ENCODE measurements at regions not wholly inside any gene's neighbourhood (a gene's known extent, or its start where the extent isn't known, plus 50 kb on each side); places are given as distances from the start of the nearest gene placed in this dataset.

- Mint-ChIP-seq H3K36me3 (no peaks in the 10 kb centered on the region), H3K27ac (no peak overlapping the region), H3K9me3 (no peaks in the 10 kb centered on the region), H3K4me3 (no peak overlapping the region), H3K4me1 (peaks cover 9% of the 10 kb centered on the region; the same call in 1 of the 2 replicates), H3K27me3 (ENCODE audit: low read depth) (peaks cover 14% of the 10 kb centered on the region)
- POLR2A ChIA-PET = no interaction called here
- DNase-seq (ENCODE audit: low spot score) (no peak), ATAC-seq (no peak)
- CTCF ChIA-PET = interaction anchor here (0.5 to 1.3 kb wide), 3 partner anchors 10 to 17 kb away, joined by 3 to 6 read pairs (median 3); no protein-coding TSS in a partner anchor
- TF ChIP-seq MYBL2 (CRISPR knock-in tag; IDR thresholded peaks at IDR 0.05) (no peak), TCF7 (CRISPR knock-in tag; IDR thresholded peaks at IDR 0.05; ENCODE audit: low read depth) (no peak), CREM (CRISPR knock-in tag; IDR thresholded peaks at IDR 0.05) (no peak), NR3C1 (CRISPR knock-in tag; conservative IDR thresholded peaks at IDR 0.05; ENCODE audit: low read depth) (no peak)
These were observed 161.6 kb upstream of the SYN3 start for GRCh38 chr22:33219648-33220384.

GRCh38 chr22:33213383-33214075 is 155.3 kb upstream of the SYN3 start:
- Mint-ChIP-seq H3K9me3 (no peaks in the 10 kb centered on the region), H3K36me3 (no peaks in the 10 kb centered on the region), H3K27ac (no peak overlapping the region), H3K4me1 (no peaks in the 10 kb centered on the region), H3K27me3 (ENCODE audit: low read depth) (peaks cover 27% of the 10 kb centered on the region), H3K4me3 (no peak overlapping the region)
- ATAC-seq (no peak), DNase-seq (ENCODE audit: low spot score) (no peak)
- TF ChIP-seq ZNF425 (CRISPR knock-in tag; conservative IDR thresholded peaks at IDR 0.05) = no peak
- TF ChIP-seq ETV6 (CRISPR knock-in tag; IDR thresholded peaks at IDR 0.05) = no peak
- CTCF ChIA-PET = no interaction called here
- POLR2A ChIA-PET = no interaction called here

- H3K27ac Mint-ChIP-seq = no peak overlapping the region
- H3K4me1 Mint-ChIP-seq = no peaks in the 10 kb centered on the region
- ATAC-seq (peak; percentile 99), DNase-seq (ENCODE audit: low spot score) (peak; percentile 59)
- H3K9me3 Mint-ChIP-seq = no peaks in the 10 kb centered on the region
- H3K27me3 Mint-ChIP-seq (ENCODE audit: low read depth) = peaks cover 49% of the 10 kb centered on the region
- POLR2A ChIA-PET = no interaction called here
- H3K36me3 Mint-ChIP-seq = no peaks in the 10 kb centered on the region
- no peak overlapping the region for H3K4me3 Mint-ChIP-seq
- CTCF ChIA-PET = interaction anchor here (0.6 to 2.2 kb wide), 15 partner anchors 10 to 654 kb away, joined by 3 to 9 read pairs (median 4); partner anchors contain the start of gene TIMP3
- TF ChIP-seq ATF1 (CRISPR knock-in tag; IDR thresholded peaks at IDR 0.05) (no peak), MAX (CRISPR knock-in tag; IDR thresholded peaks at IDR 0.05) (0 out of 2 replicates have a peak, but pooled peaks have one; percentile 25), JAZF1 (CRISPR knock-in tag; IDR thresholded peaks at IDR 0.05) (no peak), ZNF281 (CRISPR knock-in tag; IDR thresholded peaks at IDR 0.05) (no peak), FOXP4 (CRISPR knock-in tag; IDR thresholded peaks at IDR 0.05) (no peak), HMGXB4 (CRISPR knock-in tag; IDR thresholded peaks at IDR 0.05) (peak; percentile 41; the same call in 1 of the 2 replicates), ERG (CRISPR knock-in tag; IDR thresholded peaks at IDR 0.05) (no peak)
These were observed 152.0 kb upstream of the SYN3 start for GRCh38 chr22:33209930-33210784.

Data from WTC11 (cell line).